DMS53 treated with DMSO at 0.1 percent for 48 hours (cell line): ENCODE measurements at regions not wholly inside any gene's neighbourhood (a gene's known extent, or its start where the extent isn't known, plus 50 kb on each side); places are given as distances from the start of the nearest gene placed in this dataset.
"Not testable (repeated sequence)": the region's sequence is repeated elsewhere in the genome, so short reads cannot be mapped to it uniquely, and the experiment has no call there.

Source experiments
- DNase-seq: peaks from one replicate; lab custom pipeline; 2025; ENCODE audit not compliant: unreplicated experiment; lab: John Stamatoyannopoulos, UW

GRCh38 chr6:10134185-10134584 lies 280.7 kb downstream of the TFAP2A start:
- DNase-seq = not testable (repeated sequence)

- no peak for DNase-seq
Observed at GRCh38 chr6:10128721-10129120, 286.2 kb downstream of the TFAP2A start.

GRCh38 chr6:10122164-10122563 lies 292.7 kb downstream of the TFAP2A start:
- no peak for DNase-seq

DNA sequence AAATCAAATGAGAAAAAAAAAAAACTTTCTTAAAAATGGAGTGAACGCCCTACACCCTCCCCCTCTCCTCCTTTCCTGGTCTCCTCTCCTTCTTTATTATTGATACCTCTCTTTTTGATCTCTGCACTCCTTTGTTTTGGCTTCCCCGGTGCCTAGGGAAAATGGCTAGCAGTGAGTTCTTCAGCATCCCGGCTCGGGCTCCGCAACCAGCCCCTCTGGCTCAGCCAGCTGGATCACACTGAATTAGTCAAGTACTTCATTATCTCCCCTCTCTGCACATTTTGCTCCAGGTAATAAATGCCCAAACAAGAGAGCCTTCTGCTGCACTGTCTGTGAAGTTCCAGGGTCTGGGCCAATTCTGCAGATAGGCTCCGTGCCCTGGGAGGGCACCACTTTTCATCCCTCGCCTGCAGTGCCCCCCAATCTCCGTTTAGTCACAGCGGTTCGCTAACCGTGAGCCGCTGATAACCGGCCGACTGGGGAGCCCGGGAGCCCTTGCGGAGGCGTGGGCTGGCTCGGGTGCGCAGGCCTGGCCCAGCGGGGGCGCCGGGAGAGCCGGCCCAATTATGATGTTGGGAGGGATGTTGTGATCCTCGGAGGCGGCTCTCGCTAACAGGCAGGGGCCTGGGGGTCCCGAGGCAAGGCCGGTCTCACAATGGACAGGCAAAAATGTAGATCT lies 301.9 kb downstream of the TFAP2A start:
- DNase-seq = no peak

DNA sequence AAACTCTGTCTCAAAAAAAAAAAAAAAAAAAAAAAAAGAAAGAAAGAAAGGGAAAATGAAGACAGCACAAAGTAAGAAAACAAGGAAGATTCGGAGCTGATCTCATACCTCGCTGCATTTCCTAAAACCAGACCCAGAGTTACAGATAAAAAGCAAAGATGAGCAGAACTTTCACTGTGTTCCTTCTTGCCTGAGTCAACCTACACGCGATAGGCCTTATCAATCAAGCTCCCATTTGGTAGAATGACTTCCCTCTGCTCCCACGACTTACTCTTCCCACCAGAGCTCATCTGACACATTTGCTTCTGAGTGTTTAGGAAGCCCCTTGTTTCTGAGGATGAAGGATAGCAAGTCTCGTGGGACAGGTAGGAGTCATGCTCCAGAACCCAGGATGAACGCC lies 302.9 kb downstream of the TFAP2A start:
- no peak for DNase-seq

DNA sequence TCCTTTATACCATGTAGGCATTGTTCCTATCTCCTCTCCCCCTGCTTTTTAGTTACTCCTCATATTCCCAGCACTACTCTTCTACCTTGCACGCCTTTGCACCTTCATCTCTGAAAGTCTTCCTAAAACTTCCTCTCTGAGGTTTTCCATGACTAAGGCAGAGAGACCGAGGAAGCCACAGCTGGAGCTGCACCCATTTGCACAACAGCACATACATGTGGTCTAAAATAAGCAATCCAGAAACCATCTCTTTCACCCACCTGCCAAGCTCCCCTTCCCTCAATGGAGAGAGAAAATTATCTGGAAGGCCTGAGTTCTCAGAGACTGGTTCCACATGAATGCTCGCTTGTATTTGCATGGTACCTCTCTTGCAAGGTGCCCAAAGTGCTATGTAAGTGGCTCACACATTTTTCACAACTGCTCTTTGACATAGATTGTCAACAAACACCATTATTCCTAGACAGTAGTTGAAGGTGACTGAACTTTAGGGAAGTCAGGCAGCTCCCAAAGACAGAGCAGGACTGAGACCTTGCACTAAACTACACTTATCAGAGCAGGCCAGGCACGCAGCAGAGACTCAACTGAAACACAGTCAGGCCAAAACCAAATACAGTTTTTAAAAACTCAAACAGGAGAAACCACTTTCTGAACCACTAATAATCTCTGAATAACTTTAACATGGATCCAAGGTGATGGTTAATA lies 313.2 kb downstream of the TFAP2A start:
- DNase-seq = no peak

GRCh38 chr6:10099529-10100140 lies 315.2 kb downstream of the TFAP2A start:
- no peak for DNase-seq

- no peak for DNase-seq
Observed at GRCh38 chr6:10098756-10099528, 315.9 kb downstream of the TFAP2A start.

GRCh38 chr6:10093282-10093681 lies 321.6 kb downstream of the TFAP2A start:
- DNase-seq = no peak

- DNase-seq = no peak
Observed at GRCh38 chr6:10084111-10084986, 330.5 kb downstream of the TFAP2A start.

GRCh38 chr6:10082385-10082784 lies 332.5 kb downstream of the TFAP2A start:
- DNase-seq = no peak

GRCh38 chr6:10081957-10082356 lies 332.9 kb downstream of the TFAP2A start:
- DNase-seq = no peak

DNA sequence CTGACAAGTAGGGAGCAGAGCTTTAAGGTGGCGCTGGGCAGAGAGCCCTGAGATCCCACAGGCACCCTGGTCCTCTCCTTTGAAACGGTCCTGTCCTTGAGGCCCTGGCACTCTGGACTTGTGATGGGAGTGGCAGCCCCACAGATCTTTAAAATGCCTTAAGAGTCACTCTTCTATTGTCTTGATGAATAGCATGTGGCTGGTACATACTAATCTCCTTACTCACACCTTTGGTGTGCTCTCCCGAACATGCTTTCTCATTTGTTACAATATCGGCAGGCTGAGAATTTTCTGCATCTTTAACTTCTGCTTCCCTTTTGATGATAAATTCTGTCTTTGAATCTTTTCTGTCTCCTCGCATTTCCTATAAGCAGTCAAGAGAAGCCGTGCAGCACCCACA lies 333.8 kb downstream of the TFAP2A start:
- no peak for DNase-seq

DNA sequence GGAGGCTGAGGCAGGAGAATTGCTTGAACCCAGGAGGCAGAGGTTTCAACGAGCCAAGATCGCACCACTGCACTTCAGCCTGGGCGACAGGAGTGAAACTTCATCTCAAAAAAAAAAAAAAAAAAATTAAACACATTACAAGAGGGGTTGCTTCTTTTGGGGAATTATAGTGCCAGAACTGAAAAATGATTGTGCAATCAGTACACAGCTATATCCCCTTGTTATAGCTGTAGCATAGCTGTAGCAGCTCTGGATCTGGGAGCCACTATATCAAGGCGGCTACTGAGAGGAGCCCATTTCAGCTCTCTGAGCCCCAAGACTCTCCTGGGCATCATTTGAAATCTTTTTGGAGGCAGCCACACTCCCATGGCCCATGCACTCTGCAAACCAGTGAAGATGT lies 334.3 kb downstream of the TFAP2A start:
- DNase-seq = no peak

DNA sequence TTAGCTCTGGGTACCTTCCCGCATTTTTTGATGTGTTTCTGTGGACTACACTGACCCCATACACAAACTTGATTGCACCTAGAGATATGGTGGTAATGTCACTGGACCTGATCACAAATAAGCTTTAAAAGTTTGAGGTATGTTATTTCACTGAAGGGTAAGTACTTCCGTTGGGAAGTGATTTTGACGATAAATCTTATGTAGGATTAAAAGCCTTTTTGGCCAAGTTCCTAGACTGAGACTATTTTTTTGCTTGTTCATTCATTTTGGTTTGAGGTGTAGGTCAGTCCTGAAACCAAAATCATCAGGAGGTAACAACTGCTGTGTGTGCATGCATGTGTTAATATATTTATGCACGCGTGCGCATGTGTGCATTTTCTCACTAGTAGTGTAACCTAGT lies 336.3 kb downstream of the TFAP2A start:
- DNase-seq = no peak

DNA sequence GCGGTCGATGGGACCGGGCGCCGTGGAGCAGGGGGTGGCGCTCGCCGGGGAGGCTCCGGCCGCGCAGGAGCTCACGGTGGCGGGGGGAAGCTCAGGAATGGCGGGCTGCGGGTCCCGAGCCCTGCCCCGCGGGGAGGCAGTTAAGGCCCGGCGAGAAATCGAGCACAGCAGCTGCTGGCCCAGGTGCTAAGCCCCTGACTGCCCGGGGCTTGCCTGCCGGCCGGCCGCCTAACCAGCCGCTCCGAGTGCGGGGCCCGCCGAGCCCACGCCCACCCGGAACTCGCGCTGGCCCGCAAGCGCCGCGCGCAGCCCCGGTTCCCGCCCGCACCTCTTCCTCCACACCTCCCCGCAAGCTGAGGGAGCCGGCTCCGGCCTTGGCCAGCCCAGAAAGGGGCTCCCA lies 340.1 kb downstream of the TFAP2A start:
- DNase-seq = not testable (repeated sequence)

DNA sequence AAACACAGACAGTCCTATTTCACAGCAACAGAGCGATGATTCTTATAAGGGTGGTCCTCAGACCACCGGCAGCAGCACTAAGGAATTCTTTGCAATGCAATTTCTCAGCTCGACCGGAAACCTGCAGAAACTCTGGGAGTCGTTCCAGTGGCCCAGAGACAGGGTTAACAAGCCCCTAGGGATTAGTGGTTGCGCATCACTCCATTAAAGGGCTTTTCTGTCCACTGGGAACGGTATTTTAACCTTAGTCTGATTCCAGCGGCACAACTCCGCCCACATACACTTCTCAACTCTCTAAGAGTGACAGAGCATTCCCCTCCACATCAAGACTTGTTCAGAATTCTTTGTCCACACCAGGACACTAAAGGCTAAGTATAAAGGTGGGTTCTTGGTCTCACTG lies 341.5 kb downstream of the TFAP2A start:
- DNase-seq = no peak

DNA sequence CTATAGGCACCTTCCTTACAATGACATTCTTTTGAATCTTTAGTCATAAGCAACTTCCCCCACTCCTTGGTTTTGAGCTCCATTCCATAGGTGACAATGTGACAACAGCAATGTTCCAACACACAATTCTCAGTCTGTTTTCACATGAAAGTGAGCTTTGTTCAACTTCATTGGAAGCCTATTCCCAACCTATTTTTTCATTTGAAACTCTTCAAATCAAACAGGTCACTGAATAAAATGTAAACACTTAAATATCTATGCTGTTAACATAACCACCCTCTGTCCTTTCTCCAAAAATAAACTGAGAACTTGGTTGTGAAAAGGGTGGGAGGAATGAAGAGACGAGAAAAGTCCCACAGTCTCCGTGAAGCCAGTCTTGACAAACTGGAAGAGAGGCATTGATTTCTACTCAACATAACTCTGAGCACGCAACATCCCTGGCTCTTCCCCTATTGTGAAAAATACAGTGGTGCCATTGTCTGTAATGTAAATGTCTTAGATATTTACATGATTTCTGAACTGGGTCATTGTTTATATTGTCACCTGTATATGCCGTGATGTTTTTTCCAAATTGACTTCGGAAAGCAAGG lies 343.1 kb downstream of the TFAP2A start:
- no peak for DNase-seq

GRCh38 chr6:10060004-10060403 lies 354.9 kb downstream of the TFAP2A start:
- DNase-seq = no peak

GRCh38 chr6:10054672-10055071 lies 360.2 kb downstream of the TFAP2A start:
- DNase-seq = no peak
